Right atrium auricular region (tissue), 2 donors: ENCODE measurements at regions not wholly inside any gene's neighbourhood (a gene's known extent, or its start where the extent isn't known, plus 50 kb on each side); places are given as distances from the start of the nearest gene placed in this dataset.

Experiments used
- DNase-seq: peaks from one replicate; pipeline ENCODE4 v3.0.0-alpha.2; 2019; ENCODE audit warnings: low spot score
- H3K27ac ChIP-seq, 2 donors: fragments of 200-600 bp; sonication (generic); 1 replicate in 1 of 2; 2 replicates in 1 of 2; pipeline ENCODE4 v1.5.1; 2016 to 2019
- H3K27me3 ChIP-seq, 2 donors: fragments of 200-600 bp; sonication (generic); one replicate each; pipeline versions ENCODE4 v1.5.1 to v1.6.0; 2017 to 2019
- H3K36me3 ChIP-seq: fragments of 200-600 bp; sonication (generic); one replicate; pipeline ENCODE4 v1.5.1; 2016
- H3K4me1 ChIP-seq, 2 donors: fragments of 200-600 bp; sonication (generic); one replicate each; pipeline versions ENCODE4 v1.5.1 to v1.6.0; 2017 to 2019
- H3K4me3 ChIP-seq, 2 donors: fragments of 200-600 bp; sonication (generic); 1 replicate in 1 of 2; 2 replicates in 1 of 2; pipeline ENCODE4 v1.5.1; 2017 to 2019; ENCODE audit warnings: mild to moderate bottlenecking in 1 of 2, moderate library complexity in 1 of 2
- H3K9me3 ChIP-seq, 2 donors: fragments of 200-600 bp; sonication (generic); one replicate each; pipeline ENCODE4 v1.5.1; 2019
- CTCF ChIP-seq, 2 donors: fragments of 200-600 bp; sonication (generic); IDR thresholded peaks; one replicate each; pipeline ENCODE4 v1.5.1; 2019; ENCODE audit warnings: antibody characterized with exemption in 2 of 2

- Histone ChIP-seq H3K4me3 (no peak overlapping the region), H3K9me3 (peaks cover 0 to 5% of the 10 kb centered on the region in 2 donors), H3K27ac (no peak overlapping the region), H3K27me3 (no peaks in the 10 kb centered on the region), H3K36me3 (no peaks in the 10 kb centered on the region), H3K4me1 (no peaks in the 10 kb centered on the region)
- TF ChIP-seq CTCF (IDR thresholded peaks at IDR 0.05), result no peak
- no peak for DNase-seq
These were observed 427.5 kb downstream of the LRATD1 start for GRCh38 chr2:15059870-15060512.

GRCh38 chr2:15061268-15061667 lies 428.8 kb downstream of the LRATD1 start:
- Histone ChIP-seq H3K27ac (no peak overlapping the region), H3K4me1 (no peaks in the 10 kb centered on the region), H3K9me3 (peaks cover 0 to 15% of the 10 kb centered on the region in 2 donors), H3K36me3 (no peaks in the 10 kb centered on the region), H3K27me3 (no peaks in the 10 kb centered on the region), H3K4me3 (no peak overlapping the region)
- DNase-seq, result no peak
- TF ChIP-seq CTCF (IDR thresholded peaks at IDR 0.05), result no peak

- no peak overlapping the region for H3K4me3 ChIP-seq
- TF ChIP-seq CTCF (IDR thresholded peaks at IDR 0.05), result no peak
- no peak for DNase-seq
- no peaks in the 10 kb centered on the region for H3K27me3 ChIP-seq
- H3K9me3 ChIP-seq, result peaks cover 0 to 15% of the 10 kb centered on the region in 2 donors
- H3K27ac ChIP-seq, result no peak overlapping the region
- H3K36me3 ChIP-seq, result no peaks in the 10 kb centered on the region
- H3K4me1 ChIP-seq, result no peaks in the 10 kb centered on the region
These were observed 433.6 kb downstream of the LRATD1 start for GRCh38 chr2:15066138-15066537.

DNA sequence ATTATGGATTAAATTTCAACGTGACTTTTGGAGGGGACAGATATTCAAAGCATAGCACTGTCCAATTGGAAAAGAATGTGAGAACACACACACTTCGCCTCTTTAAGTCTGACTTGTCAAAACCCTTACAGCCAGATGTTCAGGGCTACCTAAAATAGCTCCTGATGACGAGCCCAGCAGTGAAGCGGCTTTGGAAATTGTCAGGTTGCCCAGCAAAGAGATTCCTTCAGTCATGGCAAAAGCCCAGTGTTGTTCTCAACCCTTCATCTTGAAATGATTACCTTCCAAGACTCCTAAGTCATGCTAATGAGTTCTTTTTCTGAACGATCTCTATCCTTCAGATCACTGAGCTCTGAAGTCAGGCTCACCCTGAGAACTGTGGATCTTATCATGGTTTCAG lies 436.6 kb downstream of the LRATD1 start:
- H3K9me3 ChIP-seq, result peaks cover 0 to 15% of the 10 kb centered on the region in 2 donors
- H3K36me3 ChIP-seq, result no peaks in the 10 kb centered on the region
- H3K27ac ChIP-seq, result no peak overlapping the region
- no peak overlapping the region for H3K4me3 ChIP-seq
- TF ChIP-seq CTCF (IDR thresholded peaks at IDR 0.05), result no peak
- no peak for DNase-seq
- H3K4me1 ChIP-seq, result no peaks in the 10 kb centered on the region
- H3K27me3 ChIP-seq, result no peaks in the 10 kb centered on the region

DNA sequence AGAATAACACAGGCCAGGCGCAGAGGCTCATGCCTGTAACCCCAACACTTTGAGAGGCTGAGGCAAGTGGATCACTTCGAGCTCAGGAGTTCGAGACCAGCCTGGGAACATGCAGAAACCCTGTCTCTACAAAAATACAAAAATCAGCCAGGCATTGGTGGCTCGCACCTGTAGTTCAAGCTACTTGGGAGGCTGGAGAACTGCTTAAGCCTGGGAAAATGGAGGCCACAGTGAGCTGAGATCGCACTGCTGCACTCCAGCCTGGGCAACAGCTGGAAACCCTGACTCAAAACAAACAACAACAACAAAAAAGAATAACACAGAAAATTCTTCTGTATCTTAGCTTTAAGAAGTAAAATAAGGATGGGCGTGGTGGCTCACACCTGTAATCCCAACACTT lies 440.3 kb downstream of the LRATD1 start:
- H3K27ac ChIP-seq, result no peak overlapping the region
- no peaks in the 10 kb centered on the region for H3K36me3 ChIP-seq
- no peaks in the 10 kb centered on the region for H3K4me1 ChIP-seq
- no peak for DNase-seq
- no peak overlapping the region for H3K4me3 ChIP-seq
- no peaks in the 10 kb centered on the region for H3K27me3 ChIP-seq
- TF ChIP-seq CTCF (IDR thresholded peaks at IDR 0.05), result no peak
- H3K9me3 ChIP-seq, result no peaks in the 10 kb centered on the region

GRCh38 chr2:15073664-15074063 lies 441.1 kb downstream of the LRATD1 start:
- no peak overlapping the region for H3K4me3 ChIP-seq
- H3K4me1 ChIP-seq, result no peaks in the 10 kb centered on the region
- no peak for TF ChIP-seq CTCF (IDR thresholded peaks at IDR 0.05)
- H3K27me3 ChIP-seq, result no peaks in the 10 kb centered on the region
- H3K27ac ChIP-seq, result no peak overlapping the region
- DNase-seq, result no peak
- no peaks in the 10 kb centered on the region for H3K9me3 ChIP-seq
- no peaks in the 10 kb centered on the region for H3K36me3 ChIP-seq
